ENCODE measurements at regions not wholly inside any gene's neighbourhood (a gene's known extent, or its start where the extent isn't known, plus 50 kb on each side); places are given as distances from the start of the nearest gene placed in this dataset.

- no peak overlapping the region for H3K27ac Mint-ChIP-seq
- no peak for DNase-seq (ENCODE audit: low spot score)
- no peaks in the 10 kb centered on the region for H3K9me3 ChIP-seq (ENCODE audit: low read depth)
- no peak overlapping the region for H3K27ac ChIP-seq
- no peaks in the 10 kb centered on the region for H3K79me2 ChIP-seq (ENCODE audit: low read depth)
- no peaks in the 10 kb centered on the region for H4K20me1 ChIP-seq (ENCODE audit: low read depth)
- no peak overlapping the region for H2AFZ ChIP-seq (replicated peaks)
- TF ChIP-seq EZH2phosphoT487 (IDR thresholded peaks at IDR 0.05): no peak
- TF ChIP-seq CTCF (IDR thresholded peaks at IDR 0.05): no peak
- TF ChIP-seq EZH2 (IDR thresholded peaks at IDR 0.05): no peak
- no peak overlapping the region for H3K4me3 Mint-ChIP-seq
- H3K4me3 ChIP-seq: no peak overlapping the region
- no peaks in the 10 kb centered on the region for H3K9me3 Mint-ChIP-seq
- no peaks in the 10 kb centered on the region for H3K27me3 ChIP-seq
- no peaks in the 10 kb centered on the region for H3K4me1 ChIP-seq
- no peak overlapping the region for H3K4me2 ChIP-seq
- no peaks in the 10 kb centered on the region for H3F3A ChIP-seq (ENCODE audit: low read depth)
- H3K27me3 Mint-ChIP-seq (ENCODE audit: insufficient read depth, low read depth): no peaks in the 10 kb centered on the region
- H3K9ac ChIP-seq: no peak overlapping the region
- H3K4me1 Mint-ChIP-seq: no peaks in the 10 kb centered on the region
- H3K36me3 ChIP-seq: no peaks in the 10 kb centered on the region
- H3K36me3 Mint-ChIP-seq: no peaks in the 10 kb centered on the region
These were observed 83.8 kb downstream of the TMEM167A start for GRCh38 chr5:82993416-82993815.

GRCh38 chr5:82992646-82993045 is 84.5 kb downstream of the TMEM167A start:
- TF ChIP-seq EZH2phosphoT487 (IDR thresholded peaks at IDR 0.05): no peak
- no peak for TF ChIP-seq CTCF (IDR thresholded peaks at IDR 0.05)
- TF ChIP-seq EZH2 (IDR thresholded peaks at IDR 0.05): no peak
- Histone ChIP-seq H2AFZ (replicated peaks) (no peak overlapping the region), H4K20me1 (ENCODE audit: low read depth) (no peaks in the 10 kb centered on the region), H3K79me2 (ENCODE audit: low read depth) (no peaks in the 10 kb centered on the region), H3F3A (ENCODE audit: low read depth) (no peaks in the 10 kb centered on the region), H3K9ac (no peak overlapping the region), H3K27ac (no peak overlapping the region), H3K4me1 (no peaks in the 10 kb centered on the region), H3K4me2 (no peak overlapping the region), H3K27me3 (no peaks in the 10 kb centered on the region), H3K4me3 (no peak overlapping the region), H3K9me3 (ENCODE audit: low read depth) (no peaks in the 10 kb centered on the region), H3K36me3 (no peaks in the 10 kb centered on the region)
- no peak for DNase-seq (ENCODE audit: low spot score)
- Mint-ChIP-seq H3K4me1 (no peaks in the 10 kb centered on the region), H3K27ac (no peak overlapping the region), H3K27me3 (ENCODE audit: insufficient read depth, low read depth) (no peaks in the 10 kb centered on the region), H3K9me3 (no peaks in the 10 kb centered on the region), H3K36me3 (no peaks in the 10 kb centered on the region), H3K4me3 (no peak overlapping the region)

GRCh38 chr5:82991678-82992323 is 85.4 kb downstream of the TMEM167A start:
- Mint-ChIP-seq H3K36me3 (no peaks in the 10 kb centered on the region), H3K4me1 (no peaks in the 10 kb centered on the region), H3K27ac (no peak overlapping the region), H3K4me3 (no peak overlapping the region), H3K9me3 (no peaks in the 10 kb centered on the region), H3K27me3 (ENCODE audit: insufficient read depth, low read depth) (no peaks in the 10 kb centered on the region)
- no peaks in the 10 kb centered on the region for H3K9me3 ChIP-seq (ENCODE audit: low read depth)
- H2AFZ ChIP-seq (replicated peaks): no peak overlapping the region
- H4K20me1 ChIP-seq (ENCODE audit: low read depth): no peaks in the 10 kb centered on the region
- H3K27me3 ChIP-seq: no peaks in the 10 kb centered on the region
- no peak overlapping the region for H3K27ac ChIP-seq
- no peak overlapping the region for H3K9ac ChIP-seq
- DNase-seq (ENCODE audit: low spot score): no peak
- H3K4me2 ChIP-seq: no peak overlapping the region
- H3F3A ChIP-seq (ENCODE audit: low read depth): no peaks in the 10 kb centered on the region
- no peaks in the 10 kb centered on the region for H3K79me2 ChIP-seq (ENCODE audit: low read depth)
- no peak overlapping the region for H3K4me3 ChIP-seq
- no peaks in the 10 kb centered on the region for H3K4me1 ChIP-seq
- TF ChIP-seq EZH2phosphoT487 (IDR thresholded peaks at IDR 0.05) (no peak), EZH2 (IDR thresholded peaks at IDR 0.05) (no peak), CTCF (IDR thresholded peaks at IDR 0.05) (no peak)
- H3K36me3 ChIP-seq: no peaks in the 10 kb centered on the region
